Testis (tissue), 2 donors: ENCODE measurements at regions not wholly inside any gene's neighbourhood (a gene's known extent, or its start where the extent isn't known, plus 50 kb on each side); places are given as distances from the start of the nearest gene placed in this dataset.

Source experiments
- CTCF ChIP-seq, 3 experiments: fragments of 450-650 bp in 2 of 3; fragments of 200-600 bp in 1 of 3; sonication (generic) in 1 of 3; IDR thresholded peaks; one replicate each; pipeline ENCODE4 v1.5.1; 2016 to 2019; ENCODE audit warnings: antibody characterized with exemption in 3 of 3, mild to moderate bottlenecking in 2 of 3, moderate library complexity in 1 of 3
- POLR2A ChIP-seq: fragments of 450-650 bp; IDR thresholded peaks from one replicate; pipeline ENCODE4 v1.6.1; 2017; ENCODE audit warnings: antibody characterized with exemption, mild to moderate bottlenecking, moderate library complexity

GRCh38 chr10:51001587-51001986 lies 72.7 kb upstream of the PRKG1 start:
- no peak for TF ChIP-seq POLR2A
- TF ChIP-seq CTCF (IDR thresholded peaks at IDR 0.05): peak; percentile 23 to 71 (median 29)
